ENCODE measurements at regions not wholly inside any gene's neighbourhood (a gene's known extent, or its start where the extent isn't known, plus 50 kb on each side); places are given as distances from the start of the nearest gene placed in this dataset.

DNA sequence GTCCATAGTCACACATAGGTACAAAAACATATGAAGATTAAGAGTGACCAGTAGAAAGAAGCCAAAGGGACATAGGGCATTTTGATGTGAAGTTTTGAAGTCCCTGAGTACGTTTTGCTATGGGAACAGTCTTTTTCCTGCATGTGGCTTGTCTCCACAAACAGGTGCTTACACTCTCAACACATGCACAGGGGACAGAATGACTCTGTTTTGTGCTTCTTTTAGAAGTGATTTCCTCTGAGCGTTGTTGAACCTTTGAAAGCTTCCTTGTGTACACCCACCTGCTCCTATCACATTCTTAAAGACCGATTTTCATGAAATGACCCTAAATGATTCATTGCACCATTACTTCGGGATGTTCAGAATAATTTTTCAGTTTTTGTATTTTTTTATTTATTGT is 338.8 kb upstream of the CDH4 start:
- TF ChIP-seq EP300 (IDR thresholded peaks at IDR 0.05) (no peak), POLR2A (IDR thresholded peaks at IDR 0.05) (no peak)
- TF ChIP-seq, protein P1, sequence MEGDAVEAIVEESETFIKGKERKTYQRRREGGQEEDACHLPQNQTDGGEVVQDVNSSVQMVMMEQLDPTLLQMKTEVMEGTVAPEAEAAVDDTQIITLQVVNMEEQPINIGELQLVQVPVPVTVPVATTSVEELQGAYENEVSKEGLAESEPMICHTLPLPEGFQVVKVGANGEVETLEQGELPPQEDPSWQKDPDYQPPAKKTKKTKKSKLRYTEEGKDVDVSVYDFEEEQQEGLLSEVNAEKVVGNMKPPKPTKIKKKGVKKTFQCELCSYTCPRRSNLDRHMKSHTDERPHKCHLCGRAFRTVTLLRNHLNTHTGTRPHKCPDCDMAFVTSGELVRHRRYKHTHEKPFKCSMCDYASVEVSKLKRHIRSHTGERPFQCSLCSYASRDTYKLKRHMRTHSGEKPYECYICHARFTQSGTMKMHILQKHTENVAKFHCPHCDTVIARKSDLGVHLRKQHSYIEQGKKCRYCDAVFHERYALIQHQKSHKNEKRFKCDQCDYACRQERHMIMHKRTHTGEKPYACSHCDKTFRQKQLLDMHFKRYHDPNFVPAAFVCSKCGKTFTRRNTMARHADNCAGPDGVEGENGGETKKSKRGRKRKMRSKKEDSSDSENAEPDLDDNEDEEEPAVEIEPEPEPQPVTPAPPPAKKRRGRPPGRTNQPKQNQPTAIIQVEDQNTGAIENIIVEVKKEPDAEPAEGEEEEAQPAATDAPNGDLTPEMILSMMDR (IDR thresholded peaks at IDR 0.05), result no peak
